IPS-18a (cell line): ENCODE measurements at regions not wholly inside any gene's neighbourhood (a gene's known extent, or its start where the extent isn't known, plus 50 kb on each side); places are given as distances from the start of the nearest gene placed in this dataset.
A peak's percentile ranks its signal among the peaks of the same experiment; 100 is the strongest.

Source experiments
- H3K27ac ChIP-seq: one replicate; pipeline ENCODE4 v1.5.1; 2013; ENCODE audit warnings: low read length
- H3K27me3 ChIP-seq: one replicate; pipeline ENCODE4 v1.6.1; 2013; ENCODE audit warnings: mild to moderate bottlenecking, low read length; ENCODE audit not compliant: control insufficient read depth, insufficient read depth
- H3K36me3 ChIP-seq: one replicate; pipeline ENCODE4 v1.6.1; 2013; ENCODE audit warnings: low read depth, low read length; ENCODE audit not compliant: control insufficient read depth
- H3K4me1 ChIP-seq: one replicate; pipeline ENCODE4 v1.6.1; 2013; ENCODE audit warnings: low read depth, low read length; ENCODE audit not compliant: control insufficient read depth
- H3K4me3 ChIP-seq: one replicate; pipeline ENCODE4 v1.5.1; 2013; ENCODE audit warnings: low read length
- H3K9ac ChIP-seq: one replicate; pipeline ENCODE4 v1.6.1; 2013; ENCODE audit warnings: mild to moderate bottlenecking, low read length, moderate library complexity
- H3K9me3 ChIP-seq: one replicate; pipeline ENCODE4 v1.6.1; 2013; ENCODE audit warnings: low read depth, low read length; ENCODE audit not compliant: control insufficient read depth

DNA sequence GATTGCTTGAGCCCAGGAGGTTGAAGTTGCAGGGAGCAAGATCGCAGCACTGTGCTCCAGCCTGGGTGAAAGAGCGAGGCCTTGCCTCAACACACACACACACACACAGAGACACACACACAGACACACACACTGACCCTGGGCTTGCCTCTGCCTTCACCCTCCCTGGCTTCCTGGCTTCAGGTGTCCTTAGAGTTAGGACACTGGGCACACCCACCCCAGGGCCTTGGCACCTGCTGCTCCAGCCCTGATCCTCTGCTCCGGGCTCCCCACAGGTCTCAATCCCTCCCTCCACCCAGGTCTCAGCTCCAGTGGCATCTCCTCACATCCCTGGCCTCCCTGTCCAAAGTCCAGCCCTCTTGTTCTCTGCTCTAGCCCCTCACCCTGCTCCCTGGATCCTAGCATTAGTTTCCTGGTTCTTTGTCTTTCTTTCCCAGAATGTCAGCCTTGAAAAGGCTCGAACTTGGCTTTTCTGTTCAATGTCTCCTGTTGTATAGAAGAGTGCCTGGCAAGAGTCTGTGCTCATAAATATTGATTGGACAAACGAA, 212.9 kb downstream of the C9orf50 start:
- Histone ChIP-seq H3K9ac (no peak overlapping the region), H3K4me1 (peaks cover 3% of the 10 kb centered on the region), H3K36me3 (no peaks in the 10 kb centered on the region), H3K27me3 (peaks cover 11% of the 10 kb centered on the region), H3K4me3 (no peak overlapping the region), H3K9me3 (no peaks in the 10 kb centered on the region), H3K27ac (no peak overlapping the region)

GRCh38 chr9:129406278-129407225, 214.3 kb downstream of the C9orf50 start:
- H3K4me1 ChIP-seq = peaks cover 5% of the 10 kb centered on the region
- no peak overlapping the region for H3K27ac ChIP-seq
- no peak overlapping the region for H3K9ac ChIP-seq
- no peak overlapping the region for H3K4me3 ChIP-seq
- no peaks in the 10 kb centered on the region for H3K9me3 ChIP-seq
- peaks cover 11% of the 10 kb centered on the region for H3K27me3 ChIP-seq
- no peaks in the 10 kb centered on the region for H3K36me3 ChIP-seq

DNA sequence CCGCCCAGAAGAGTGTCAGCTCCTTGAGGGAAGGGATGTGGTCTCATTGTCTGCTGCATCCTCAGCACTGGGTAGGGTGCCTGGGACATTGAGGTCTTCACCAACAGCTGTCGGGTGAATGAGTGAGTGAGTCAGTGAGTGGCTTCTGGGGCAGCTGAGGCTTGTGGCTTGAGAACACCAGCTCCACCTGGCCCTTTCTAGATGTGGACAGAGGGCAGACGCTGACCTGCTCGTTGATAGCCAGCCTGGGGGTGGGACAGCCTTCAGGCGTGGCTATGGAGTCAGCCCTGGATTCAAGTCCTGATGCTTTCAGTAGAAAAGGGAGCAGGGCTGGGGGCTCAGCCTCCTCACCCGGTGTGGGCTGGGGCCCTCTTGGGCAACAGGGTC, 215.1 kb downstream of the C9orf50 start:
- peaks cover 5% of the 10 kb centered on the region for H3K4me1 ChIP-seq

DNA sequence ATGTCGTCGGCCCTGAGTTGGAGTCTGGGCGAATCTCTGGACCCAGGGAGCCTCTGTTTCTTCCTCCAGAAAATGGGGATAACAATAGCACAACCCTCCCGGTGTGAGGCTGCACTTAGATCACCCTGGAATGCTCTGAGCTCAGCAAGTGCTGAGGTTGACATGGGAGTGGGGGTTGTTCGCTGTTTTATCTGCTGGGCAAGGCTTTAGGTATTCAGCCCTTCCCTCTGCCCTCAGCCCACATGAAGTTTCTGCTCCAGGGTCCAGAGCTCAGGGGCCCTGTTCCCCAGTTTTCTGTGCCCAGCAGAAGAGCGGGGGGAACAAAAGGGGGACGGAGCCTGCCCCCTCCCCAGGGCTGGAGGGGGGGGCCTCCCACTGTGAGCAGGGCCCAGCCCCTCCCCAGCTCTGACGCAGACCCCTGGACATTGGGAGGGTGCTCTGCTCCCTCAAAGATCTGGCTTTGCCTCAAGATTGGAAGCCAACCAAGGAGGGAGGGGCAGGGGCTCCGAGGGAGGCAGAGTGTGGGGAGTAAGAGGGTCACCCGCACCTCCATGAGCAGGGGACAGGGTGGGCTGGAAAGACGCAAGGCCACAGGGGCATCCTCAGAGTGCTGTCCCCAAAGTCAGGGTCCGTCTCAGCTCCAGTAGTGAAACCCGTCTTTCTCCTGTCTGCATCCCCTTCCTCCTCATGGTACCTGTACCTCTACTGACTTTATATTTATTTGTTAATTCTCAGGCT, 215.6 kb downstream of the C9orf50 start:
- H3K4me1 ChIP-seq = peaks cover 5% of the 10 kb centered on the region
- no peak overlapping the region for H3K9ac ChIP-seq
- H3K4me3 ChIP-seq = no peak overlapping the region
- H3K9me3 ChIP-seq = no peaks in the 10 kb centered on the region
- no peaks in the 10 kb centered on the region for H3K36me3 ChIP-seq
- peaks cover 11% of the 10 kb centered on the region for H3K27me3 ChIP-seq
- H3K27ac ChIP-seq = no peak overlapping the region

More for the DNA sequence above, 215.1 kb downstream of the C9orf50 start:
- Histone ChIP-seq H3K27me3 (peaks cover 11% of the 10 kb centered on the region), H3K9me3 (no peaks in the 10 kb centered on the region), H3K36me3 (no peaks in the 10 kb centered on the region), H3K4me3 (no peak overlapping the region), H3K9ac (no peak overlapping the region), H3K27ac (no peak overlapping the region)

GRCh38 chr9:129404621-129405020, 216.3 kb downstream of the C9orf50 start:
- peaks cover 5% of the 10 kb centered on the region for H3K4me1 ChIP-seq
- no peak overlapping the region for H3K4me3 ChIP-seq
- H3K9ac ChIP-seq = no peak overlapping the region
- H3K9me3 ChIP-seq = no peaks in the 10 kb centered on the region
- H3K27ac ChIP-seq = no peak overlapping the region
- H3K27me3 ChIP-seq = peaks cover 11% of the 10 kb centered on the region
- H3K36me3 ChIP-seq = no peaks in the 10 kb centered on the region

- Histone ChIP-seq H3K4me1 (peaks cover 5% of the 10 kb centered on the region), H3K9me3 (no peaks in the 10 kb centered on the region), H3K9ac (no peak overlapping the region), H3K27me3 (peaks cover 11% of the 10 kb centered on the region), H3K27ac (no peak overlapping the region), H3K36me3 (no peaks in the 10 kb centered on the region), H3K4me3 (no peak overlapping the region)
Observed at GRCh38 chr9:129403779-129404620, 216.9 kb downstream of the C9orf50 start.

GRCh38 chr9:129402931-129403778, 217.7 kb downstream of the C9orf50 start:
- peaks cover 11% of the 10 kb centered on the region for H3K27me3 ChIP-seq
- H3K36me3 ChIP-seq = no peaks in the 10 kb centered on the region
- H3K4me3 ChIP-seq = no peak overlapping the region
- no peaks in the 10 kb centered on the region for H3K9me3 ChIP-seq
- H3K27ac ChIP-seq = no peak overlapping the region
- H3K4me1 ChIP-seq = peaks cover 5% of the 10 kb centered on the region
- H3K9ac ChIP-seq = no peak overlapping the region

DNA sequence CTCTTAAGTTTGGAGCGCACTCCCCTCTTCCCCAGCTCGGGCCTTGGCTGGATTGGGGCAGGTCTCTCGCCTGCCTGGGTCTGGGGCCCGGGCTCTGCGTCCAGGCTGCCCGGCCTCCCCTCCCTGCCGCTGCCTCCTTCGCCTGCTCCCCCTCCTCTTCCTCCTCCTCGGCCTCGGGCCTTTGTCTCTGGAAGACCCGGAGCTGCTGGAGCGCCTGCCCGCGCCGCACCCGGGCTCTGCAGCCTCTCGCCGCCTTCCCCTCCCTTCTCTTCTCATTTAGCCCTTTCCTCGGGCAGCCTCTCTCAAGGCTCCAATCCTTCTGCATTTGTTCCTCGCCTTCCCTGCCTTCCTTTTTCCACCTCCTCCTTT, 218.5 kb downstream of the C9orf50 start:
- Histone ChIP-seq H3K9me3 (no peaks in the 10 kb centered on the region), H3K9ac (no peak overlapping the region), H3K27ac (no peak overlapping the region), H3K4me3 (peak overlapping the region; percentile 6), H3K27me3 (peaks cover 11% of the 10 kb centered on the region), H3K4me1 (peaks cover 5% of the 10 kb centered on the region), H3K36me3 (no peaks in the 10 kb centered on the region)

DNA sequence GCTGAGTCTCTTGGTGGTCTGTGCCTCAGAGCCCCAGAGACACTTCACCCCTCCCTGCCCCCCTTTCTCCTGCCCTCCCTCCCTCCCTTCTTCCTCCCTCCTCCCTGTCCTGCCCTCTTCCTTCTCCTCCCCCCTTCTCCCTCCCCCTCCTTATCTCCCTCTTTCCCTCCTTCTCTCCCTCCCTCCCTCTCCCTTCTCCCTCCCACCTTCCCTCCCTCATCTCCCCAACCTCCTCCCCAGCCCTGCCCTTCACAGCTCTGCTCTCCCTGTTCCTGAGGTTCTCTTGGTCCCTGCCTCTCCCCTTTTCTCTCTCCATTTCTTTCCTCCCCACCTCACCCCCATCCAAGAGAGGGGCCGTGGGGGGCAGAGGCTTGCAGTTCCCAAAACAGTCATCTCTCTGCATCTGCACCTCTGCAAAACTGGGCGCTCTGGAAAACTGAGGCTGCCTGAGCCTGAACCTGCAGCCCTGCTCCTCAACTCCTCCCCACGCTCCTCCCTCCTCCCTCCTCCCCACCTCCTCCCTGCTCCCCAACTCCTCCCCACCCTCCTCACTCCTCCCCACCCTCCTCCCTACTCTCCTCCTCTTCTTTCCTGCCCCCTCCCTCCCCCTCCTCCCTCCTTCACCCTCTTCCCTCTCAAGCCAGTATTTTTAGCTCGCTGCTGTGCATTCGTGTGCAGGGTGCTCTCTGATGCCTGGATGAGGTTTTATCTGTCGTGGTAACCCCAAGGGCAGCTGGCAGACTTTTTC, 219.1 kb downstream of the C9orf50 start:
- Histone ChIP-seq H3K9me3 (no peaks in the 10 kb centered on the region), H3K27ac (no peak overlapping the region), H3K27me3 (peaks cover 11% of the 10 kb centered on the region), H3K4me3 (peak overlapping the region; percentile 6), H3K36me3 (no peaks in the 10 kb centered on the region), H3K4me1 (peaks cover 5% of the 10 kb centered on the region), H3K9ac (no peak overlapping the region)

DNA sequence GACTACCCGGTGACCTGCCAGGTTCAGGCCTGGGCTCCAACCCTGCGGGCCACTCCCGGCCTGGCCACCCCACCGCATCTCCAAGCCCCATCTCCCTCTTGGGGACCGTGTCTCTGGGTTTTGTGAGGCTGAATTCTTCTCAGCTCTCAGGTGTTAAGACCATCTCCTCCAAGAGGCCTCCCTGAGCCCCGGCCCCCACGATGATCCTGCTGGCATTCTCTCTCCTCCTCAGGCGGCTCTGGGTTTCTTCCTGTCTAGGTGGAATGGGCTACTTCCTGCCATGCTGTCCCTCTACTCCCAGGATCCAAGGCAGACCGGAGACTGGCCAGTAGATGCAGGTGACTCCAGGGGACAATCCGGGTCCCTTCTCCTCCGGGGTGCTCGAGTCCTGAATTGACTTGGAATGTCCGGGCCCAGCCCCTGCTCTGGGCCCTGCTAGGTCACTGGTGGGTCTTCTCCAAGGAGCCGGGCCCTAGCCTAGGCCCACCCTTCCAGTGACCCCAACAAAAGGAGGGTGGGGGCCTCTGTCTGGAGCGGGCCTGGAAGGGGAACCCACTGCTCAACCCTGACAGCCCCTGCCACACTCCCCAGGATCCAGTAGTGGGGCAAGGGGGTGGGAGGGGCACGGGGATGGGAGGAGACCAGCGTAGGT, 219.8 kb downstream of the C9orf50 start:
- Histone ChIP-seq H3K27ac (no peak overlapping the region), H3K4me3 (no peak overlapping the region), H3K9ac (no peak overlapping the region), H3K9me3 (no peaks in the 10 kb centered on the region), H3K27me3 (peaks cover 11% of the 10 kb centered on the region), H3K36me3 (no peaks in the 10 kb centered on the region), H3K4me1 (peaks cover 5% of the 10 kb centered on the region)
